ENCODE measurements at regions not wholly inside any gene's neighbourhood (a gene's known extent, or its start where the extent isn't known, plus 50 kb on each side); places are given as distances from the start of the nearest gene placed in this dataset.

DNA sequence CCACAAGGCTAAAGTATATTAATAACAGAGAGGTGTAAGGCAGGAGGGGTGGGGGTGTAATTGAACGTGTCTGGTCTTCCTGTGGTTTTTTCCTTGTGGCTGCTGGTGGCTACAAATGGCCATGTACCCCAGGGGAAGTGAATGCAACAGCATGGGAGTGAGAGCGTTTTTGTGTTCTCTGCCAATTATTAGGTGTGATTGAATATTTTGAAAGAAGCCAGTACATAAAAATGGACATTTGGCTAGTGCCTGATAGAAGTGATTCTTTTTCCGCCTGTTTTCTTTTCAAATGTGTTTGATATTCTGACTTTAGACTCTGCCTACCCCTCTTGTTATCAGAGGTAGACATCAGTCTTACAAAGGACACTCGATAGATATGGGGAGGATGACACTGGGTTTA is 141.3 kb downstream of the PRL start:
- in situ Hi-C loops (cut with HindIII; ENCODE audit: low pct_unique_long_range_greater_than_20kb, low sequenced_read_pairs): no loop called here
- ATAC-seq (no peak), DNase-seq (ENCODE audit: low read depth, low spot score) (no peak)
- H3K9me3 ChIP-seq (ENCODE audit: control insufficient read depth, insufficient read depth, low read depth, low read length): no peaks in the 10 kb centered on the region
- H3K27ac ChIP-seq (ENCODE audit: low read length): no peak overlapping the region
- no peaks in the 10 kb centered on the region for H3K4me1 ChIP-seq (ENCODE audit: control insufficient read depth, insufficient read depth, low read length)
- H3K27me3 ChIP-seq (ENCODE audit: control insufficient read depth, insufficient read depth, low read length): no peaks in the 10 kb centered on the region
- H3K36me3 ChIP-seq (ENCODE audit: control insufficient read depth, insufficient read depth, low read length): no peaks in the 10 kb centered on the region
- TF ChIP-seq POLR2AphosphoS5 (IDR thresholded peaks at IDR 0.05; ENCODE audit: low read depth, low read length) (no peak), TCF7L2 (IDR thresholded peaks at IDR 0.05; ENCODE audit: low read depth, low read length) (no peak), SIN3A (IDR thresholded peaks at IDR 0.05; ENCODE audit: borderline replicate concordance, insufficient read depth, low read depth, low read length) (no peak)
- TF ChIP-seq, protein P1, sequence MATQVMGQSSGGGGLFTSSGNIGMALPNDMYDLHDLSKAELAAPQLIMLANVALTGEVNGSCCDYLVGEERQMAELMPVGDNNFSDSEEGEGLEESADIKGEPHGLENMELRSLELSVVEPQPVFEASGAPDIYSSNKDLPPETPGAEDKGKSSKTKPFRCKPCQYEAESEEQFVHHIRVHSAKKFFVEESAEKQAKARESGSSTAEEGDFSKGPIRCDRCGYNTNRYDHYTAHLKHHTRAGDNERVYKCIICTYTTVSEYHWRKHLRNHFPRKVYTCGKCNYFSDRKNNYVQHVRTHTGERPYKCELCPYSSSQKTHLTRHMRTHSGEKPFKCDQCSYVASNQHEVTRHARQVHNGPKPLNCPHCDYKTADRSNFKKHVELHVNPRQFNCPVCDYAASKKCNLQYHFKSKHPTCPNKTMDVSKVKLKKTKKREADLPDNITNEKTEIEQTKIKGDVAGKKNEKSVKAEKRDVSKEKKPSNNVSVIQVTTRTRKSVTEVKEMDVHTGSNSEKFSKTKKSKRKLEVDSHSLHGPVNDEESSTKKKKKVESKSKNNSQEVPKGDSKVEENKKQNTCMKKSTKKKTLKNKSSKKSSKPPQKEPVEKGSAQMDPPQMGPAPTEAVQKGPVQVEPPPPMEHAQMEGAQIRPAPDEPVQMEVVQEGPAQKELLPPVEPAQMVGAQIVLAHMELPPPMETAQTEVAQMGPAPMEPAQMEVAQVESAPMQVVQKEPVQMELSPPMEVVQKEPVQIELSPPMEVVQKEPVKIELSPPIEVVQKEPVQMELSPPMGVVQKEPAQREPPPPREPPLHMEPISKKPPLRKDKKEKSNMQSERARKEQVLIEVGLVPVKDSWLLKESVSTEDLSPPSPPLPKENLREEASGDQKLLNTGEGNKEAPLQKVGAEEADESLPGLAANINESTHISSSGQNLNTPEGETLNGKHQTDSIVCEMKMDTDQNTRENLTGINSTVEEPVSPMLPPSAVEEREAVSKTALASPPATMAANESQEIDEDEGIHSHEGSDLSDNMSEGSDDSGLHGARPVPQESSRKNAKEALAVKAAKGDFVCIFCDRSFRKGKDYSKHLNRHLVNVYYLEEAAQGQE (IDR thresholded peaks at IDR 0.05; ENCODE audit: insufficient read depth in 1 of 2, low read depth in 2 of 2, low read length in 1 of 2): no peak
- BruUV-seq (replicated peaks): no TSS peak
- intact Hi-C loops (cut with micrococcal nuclease; ENCODE audit: unreplicated experiment): no loop called here
- H3K4me3 ChIP-seq (ENCODE audit: low read depth in 2 of 2, low read length in 2 of 2): no peak overlapping the region
- ChIA-PET CTCF (no interaction called here), POLR2A (no interaction called here)

- in situ Hi-C loops (cut with HindIII; ENCODE audit: low pct_unique_long_range_greater_than_20kb, low sequenced_read_pairs): no loop called here
- no peak for DNase-seq (ENCODE audit: low read depth, low spot score)
Observed at GRCh38 chr6:22157233-22157632, 139.6 kb downstream of the PRL start.

More at GRCh38 chr6:22157233-22157632, 139.6 kb downstream of the PRL start:
- no peak overlapping the region for H3K4me3 ChIP-seq (ENCODE audit: low read depth in 2 of 2, low read length in 2 of 2)
- no peaks in the 10 kb centered on the region for H3K27me3 ChIP-seq (ENCODE audit: control insufficient read depth, insufficient read depth, low read length)
- H3K36me3 ChIP-seq (ENCODE audit: control insufficient read depth, insufficient read depth, low read length): no peaks in the 10 kb centered on the region
- H3K27ac ChIP-seq (ENCODE audit: low read length): no peak overlapping the region
- BruUV-seq (replicated peaks): no TSS peak
- POLR2A ChIA-PET: no interaction called here
- CTCF ChIA-PET: no interaction called here
- ATAC-seq: no peak
- H3K9me3 ChIP-seq (ENCODE audit: control insufficient read depth, insufficient read depth, low read depth, low read length): no peaks in the 10 kb centered on the region
- intact Hi-C loops (cut with micrococcal nuclease; ENCODE audit: unreplicated experiment): no loop called here
- H3K4me1 ChIP-seq (ENCODE audit: control insufficient read depth, insufficient read depth, low read length): no peaks in the 10 kb centered on the region
- TF ChIP-seq, protein P2, sequence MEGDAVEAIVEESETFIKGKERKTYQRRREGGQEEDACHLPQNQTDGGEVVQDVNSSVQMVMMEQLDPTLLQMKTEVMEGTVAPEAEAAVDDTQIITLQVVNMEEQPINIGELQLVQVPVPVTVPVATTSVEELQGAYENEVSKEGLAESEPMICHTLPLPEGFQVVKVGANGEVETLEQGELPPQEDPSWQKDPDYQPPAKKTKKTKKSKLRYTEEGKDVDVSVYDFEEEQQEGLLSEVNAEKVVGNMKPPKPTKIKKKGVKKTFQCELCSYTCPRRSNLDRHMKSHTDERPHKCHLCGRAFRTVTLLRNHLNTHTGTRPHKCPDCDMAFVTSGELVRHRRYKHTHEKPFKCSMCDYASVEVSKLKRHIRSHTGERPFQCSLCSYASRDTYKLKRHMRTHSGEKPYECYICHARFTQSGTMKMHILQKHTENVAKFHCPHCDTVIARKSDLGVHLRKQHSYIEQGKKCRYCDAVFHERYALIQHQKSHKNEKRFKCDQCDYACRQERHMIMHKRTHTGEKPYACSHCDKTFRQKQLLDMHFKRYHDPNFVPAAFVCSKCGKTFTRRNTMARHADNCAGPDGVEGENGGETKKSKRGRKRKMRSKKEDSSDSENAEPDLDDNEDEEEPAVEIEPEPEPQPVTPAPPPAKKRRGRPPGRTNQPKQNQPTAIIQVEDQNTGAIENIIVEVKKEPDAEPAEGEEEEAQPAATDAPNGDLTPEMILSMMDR (IDR thresholded peaks at IDR 0.05): no peak
- TF ChIP-seq, protein P1 (IDR thresholded peaks at IDR 0.05; ENCODE audit: insufficient read depth in 1 of 2, low read depth in 2 of 2, low read length in 1 of 2): no peak
- TF ChIP-seq SIN3A (IDR thresholded peaks at IDR 0.05; ENCODE audit: borderline replicate concordance, insufficient read depth, low read depth, low read length): no peak
- TF ChIP-seq POLR2AphosphoS5 (IDR thresholded peaks at IDR 0.05; ENCODE audit: low read depth, low read length): no peak
- no peak for TF ChIP-seq TCF7L2 (IDR thresholded peaks at IDR 0.05; ENCODE audit: low read depth, low read length)
